Mucosa of stomach (tissue), 1 donor: ENCODE measurements at regions not wholly inside any gene's neighbourhood (a gene's known extent, or its start where the extent isn't known, plus 50 kb on each side); places are given as distances from the start of the nearest gene placed in this dataset.

Experiments used
- H3K27me3 ChIP-seq: one replicate; pipeline ENCODE4 v1.7.0; 2013; ENCODE audit warnings: mild to moderate bottlenecking, low read length; ENCODE audit not compliant: control insufficient read depth, insufficient read depth
- H3K36me3 ChIP-seq: one replicate; pipeline ENCODE4 v1.7.0; 2013; ENCODE audit warnings: low read length; ENCODE audit not compliant: control insufficient read depth, insufficient read depth
- H3K4me1 ChIP-seq: one replicate; pipeline ENCODE4 v1.7.0; 2013; ENCODE audit warnings: mild to moderate bottlenecking, low read length; ENCODE audit not compliant: control insufficient read depth, insufficient read depth
- H3K4me3 ChIP-seq: one replicate; pipeline ENCODE4 v1.7.0; 2013; ENCODE audit warnings: low read length
- H3K9ac ChIP-seq: one replicate; pipeline ENCODE4 v1.7.0; 2013; ENCODE audit warnings: mild to moderate bottlenecking, low read length, moderate library complexity
- H3K9me3 ChIP-seq: one replicate; pipeline ENCODE4 v1.7.0; 2013; ENCODE audit warnings: mild to moderate bottlenecking, low read length, moderate library complexity; ENCODE audit not compliant: control insufficient read depth
- donor health status: Pancreatic carcinoma.

GRCh38 chr7:156124356-156124755 is 312.1 kb upstream of the SHH start:
- Histone ChIP-seq H3K4me3 (no peak overlapping the region), H3K27me3 (no peaks in the 10 kb centered on the region), H3K4me1 (no peaks in the 10 kb centered on the region), H3K9ac (no peak overlapping the region), H3K9me3 (no peaks in the 10 kb centered on the region), H3K36me3 (no peaks in the 10 kb centered on the region)

DNA sequence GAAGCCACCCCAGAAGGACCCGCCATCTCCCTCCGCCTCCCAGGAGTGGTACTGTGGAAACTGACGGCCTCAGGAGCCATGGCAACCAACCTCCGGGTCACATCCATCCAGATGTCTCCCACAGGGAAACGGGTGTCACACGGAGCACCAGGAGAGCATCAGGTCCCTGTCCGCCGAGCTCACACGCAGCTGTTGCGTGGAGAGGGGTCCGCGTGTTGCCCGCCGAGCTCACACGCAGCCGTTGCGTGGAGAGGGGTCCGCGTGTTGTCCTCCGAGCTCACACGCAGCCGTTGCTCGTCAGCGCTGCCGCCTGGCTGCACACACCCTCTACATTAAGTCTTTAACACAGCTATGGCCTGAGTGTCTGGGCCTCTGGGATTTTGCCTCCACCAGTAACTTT is 311.1 kb upstream of the SHH start:
- no peak overlapping the region for H3K9ac ChIP-seq
- no peaks in the 10 kb centered on the region for H3K27me3 ChIP-seq
- H3K9me3 ChIP-seq: no peaks in the 10 kb centered on the region
- H3K4me3 ChIP-seq: no peak overlapping the region
- H3K4me1 ChIP-seq: no peaks in the 10 kb centered on the region
- no peaks in the 10 kb centered on the region for H3K36me3 ChIP-seq

DNA sequence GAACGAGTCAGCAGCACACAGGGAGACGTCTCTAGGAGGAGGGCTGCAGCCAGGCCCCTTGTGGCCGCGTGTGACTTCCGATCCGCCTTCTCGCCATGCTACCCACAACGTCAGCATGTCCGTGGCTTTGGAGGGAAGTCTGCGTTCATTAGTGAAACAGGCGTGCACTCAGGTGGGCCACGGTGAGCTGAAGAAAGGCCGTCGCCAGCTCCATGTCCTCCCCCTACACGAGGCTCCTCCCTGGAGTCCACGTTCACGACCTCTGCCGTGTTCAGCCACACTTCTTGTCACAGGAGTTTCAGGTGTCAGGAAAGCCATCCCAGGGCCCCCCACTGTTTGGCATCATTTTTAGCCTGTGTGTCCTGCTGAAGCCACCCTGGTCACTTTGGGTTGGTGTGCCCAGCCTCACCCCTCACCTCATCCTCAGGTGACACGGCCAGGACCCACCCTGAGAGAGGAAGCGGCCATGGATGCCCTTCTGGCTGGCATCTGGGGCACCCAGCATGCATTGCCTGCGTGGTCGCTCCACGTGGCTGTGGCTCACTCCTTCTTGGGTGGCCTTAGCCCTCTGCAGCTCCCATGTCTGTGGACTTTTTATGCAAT is 310.6 kb upstream of the SHH start:
- Histone ChIP-seq H3K4me3 (no peak overlapping the region), H3K27me3 (no peaks in the 10 kb centered on the region), H3K36me3 (no peaks in the 10 kb centered on the region), H3K4me1 (peaks cover 4% of the 10 kb centered on the region), H3K9me3 (no peaks in the 10 kb centered on the region), H3K9ac (no peak overlapping the region)

DNA sequence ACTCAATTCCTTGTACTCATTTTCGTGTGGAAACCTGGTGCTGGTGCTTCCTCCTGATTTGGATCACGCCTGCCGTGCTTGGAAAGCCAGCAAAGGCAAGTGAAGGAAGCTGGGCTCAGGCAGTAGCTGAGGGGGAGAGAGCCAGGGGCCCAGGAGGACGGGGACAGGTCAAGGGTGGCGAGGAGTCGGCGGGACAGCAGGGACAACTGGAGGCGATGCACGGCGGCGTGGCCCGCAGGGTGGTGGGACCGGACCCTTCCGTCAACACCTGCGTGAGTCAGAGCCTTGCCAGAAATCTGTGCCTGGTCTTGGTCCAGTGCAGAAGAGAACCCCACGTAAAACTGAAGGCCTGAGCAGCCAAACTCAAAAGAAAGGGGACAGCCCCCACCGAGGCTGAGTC is 309.7 kb upstream of the SHH start:
- peaks cover 7% of the 10 kb centered on the region for H3K4me1 ChIP-seq
- H3K4me3 ChIP-seq: no peak overlapping the region
- H3K9ac ChIP-seq: no peak overlapping the region
- no peaks in the 10 kb centered on the region for H3K9me3 ChIP-seq
- H3K27me3 ChIP-seq: no peaks in the 10 kb centered on the region
- H3K36me3 ChIP-seq: no peaks in the 10 kb centered on the region

DNA sequence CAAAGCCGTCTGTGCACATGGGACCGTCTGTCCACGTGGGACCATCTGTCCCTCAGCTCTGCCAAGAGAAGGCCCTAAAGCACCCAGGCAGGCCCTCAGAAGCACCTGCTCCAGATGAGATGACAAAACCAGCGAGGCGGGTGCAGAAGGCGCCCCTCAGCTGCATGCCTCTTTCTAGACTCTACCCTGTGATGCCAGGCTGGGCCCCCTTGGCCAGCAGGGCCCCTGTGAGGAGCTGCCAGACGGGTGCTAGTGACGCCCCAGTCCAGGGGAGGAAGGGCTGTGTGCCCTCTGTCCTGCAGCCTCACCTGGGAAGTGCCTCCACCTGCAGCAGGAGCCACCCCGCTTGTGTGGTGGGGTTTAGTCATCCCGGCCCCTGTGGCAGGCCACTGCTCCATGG is 309.2 kb upstream of the SHH start:
- Histone ChIP-seq H3K36me3 (no peaks in the 10 kb centered on the region), H3K9ac (no peak overlapping the region), H3K4me1 (peaks cover 7% of the 10 kb centered on the region), H3K9me3 (no peaks in the 10 kb centered on the region), H3K27me3 (no peaks in the 10 kb centered on the region), H3K4me3 (no peak overlapping the region)

DNA sequence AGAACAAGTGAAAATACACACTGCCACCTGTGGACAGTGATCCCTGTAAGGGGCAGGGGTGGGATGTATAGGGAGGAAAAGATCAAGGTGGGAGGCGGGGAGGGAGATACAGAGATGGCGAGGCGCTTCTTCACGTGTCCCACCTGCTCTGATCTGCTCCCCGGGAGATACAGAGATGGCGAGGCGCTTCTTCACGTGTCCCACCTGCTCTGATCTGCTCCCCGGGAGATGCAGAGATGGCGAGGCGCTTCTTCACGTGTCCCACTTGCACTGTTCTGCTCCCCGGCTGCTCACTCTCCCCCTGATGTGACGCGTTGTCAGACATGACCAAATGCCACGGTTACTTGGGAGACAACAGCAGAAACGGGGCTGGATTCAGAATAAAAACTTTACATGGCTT is 308.3 kb upstream of the SHH start:
- no peaks in the 10 kb centered on the region for H3K36me3 ChIP-seq
- H3K4me1 ChIP-seq: peaks cover 7% of the 10 kb centered on the region
- H3K4me3 ChIP-seq: no peak overlapping the region
- H3K9ac ChIP-seq: no peak overlapping the region
- H3K27me3 ChIP-seq: no peaks in the 10 kb centered on the region
- no peaks in the 10 kb centered on the region for H3K9me3 ChIP-seq

- H3K9ac ChIP-seq: no peak overlapping the region
- H3K9me3 ChIP-seq: no peaks in the 10 kb centered on the region
- H3K4me1 ChIP-seq: peaks cover 7% of the 10 kb centered on the region
- no peaks in the 10 kb centered on the region for H3K36me3 ChIP-seq
- H3K27me3 ChIP-seq: no peaks in the 10 kb centered on the region
- no peak overlapping the region for H3K4me3 ChIP-seq
These were observed 307.5 kb upstream of the SHH start for GRCh38 chr7:156119771-156120170.

DNA sequence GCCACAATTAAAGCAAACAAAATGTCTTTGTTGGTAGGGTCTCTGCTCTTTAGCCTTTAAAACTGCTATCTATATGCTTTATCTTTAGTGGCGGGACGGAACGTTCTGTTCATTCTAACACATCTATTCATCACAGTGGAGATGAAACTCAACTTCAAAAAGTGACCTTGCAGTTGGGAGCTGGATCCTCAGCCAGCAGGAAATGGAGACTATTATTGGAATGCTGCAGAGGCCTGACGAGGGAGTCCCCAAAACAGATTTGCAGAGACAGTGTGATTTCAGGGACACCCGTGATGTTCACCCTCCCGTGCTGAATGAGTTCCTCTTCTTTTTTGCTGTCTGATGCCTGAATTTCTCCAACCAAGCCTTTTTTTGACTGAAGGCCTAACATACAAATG is 306.0 kb upstream of the SHH start:
- H3K36me3 ChIP-seq: no peaks in the 10 kb centered on the region
- no peaks in the 10 kb centered on the region for H3K27me3 ChIP-seq
- H3K4me3 ChIP-seq: no peak overlapping the region
- no peaks in the 10 kb centered on the region for H3K9me3 ChIP-seq
- H3K9ac ChIP-seq: no peak overlapping the region
- peaks cover 7% of the 10 kb centered on the region for H3K4me1 ChIP-seq

DNA sequence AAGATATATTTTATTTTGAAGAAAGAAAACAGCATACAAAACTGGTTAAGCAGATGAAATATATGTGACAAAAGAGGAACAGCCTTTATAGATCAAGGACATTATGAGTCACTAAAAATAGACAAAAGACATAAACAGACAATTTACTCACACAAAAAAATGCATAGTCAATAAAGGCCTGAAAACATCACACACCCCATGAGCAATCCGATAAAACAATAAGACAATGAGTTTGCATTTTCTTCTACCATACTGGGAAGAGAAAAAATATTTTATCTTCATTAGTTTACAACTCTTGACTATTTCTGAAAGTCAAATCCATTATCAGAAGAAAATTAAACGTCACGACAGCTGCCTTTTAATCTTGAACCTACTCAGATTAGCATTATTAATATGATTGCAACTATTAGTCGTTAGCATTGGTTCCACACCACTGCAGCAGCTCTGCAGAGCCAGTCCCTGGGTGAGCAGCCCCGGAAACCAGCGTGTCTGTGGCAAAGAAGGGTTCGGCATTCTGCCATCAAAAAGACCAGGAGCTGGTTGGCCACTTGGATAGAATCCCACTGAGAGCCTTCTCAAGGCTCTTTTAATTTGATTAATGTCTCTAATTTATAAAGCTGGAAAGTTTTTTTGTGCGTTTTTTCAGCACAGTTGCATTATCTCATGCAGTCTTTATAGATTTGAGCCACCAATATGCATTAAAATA is 305.4 kb upstream of the SHH start:
- Histone ChIP-seq H3K4me3 (no peak overlapping the region), H3K27me3 (no peaks in the 10 kb centered on the region), H3K4me1 (peaks cover 7% of the 10 kb centered on the region), H3K9ac (no peak overlapping the region), H3K36me3 (no peaks in the 10 kb centered on the region), H3K9me3 (no peaks in the 10 kb centered on the region)

DNA sequence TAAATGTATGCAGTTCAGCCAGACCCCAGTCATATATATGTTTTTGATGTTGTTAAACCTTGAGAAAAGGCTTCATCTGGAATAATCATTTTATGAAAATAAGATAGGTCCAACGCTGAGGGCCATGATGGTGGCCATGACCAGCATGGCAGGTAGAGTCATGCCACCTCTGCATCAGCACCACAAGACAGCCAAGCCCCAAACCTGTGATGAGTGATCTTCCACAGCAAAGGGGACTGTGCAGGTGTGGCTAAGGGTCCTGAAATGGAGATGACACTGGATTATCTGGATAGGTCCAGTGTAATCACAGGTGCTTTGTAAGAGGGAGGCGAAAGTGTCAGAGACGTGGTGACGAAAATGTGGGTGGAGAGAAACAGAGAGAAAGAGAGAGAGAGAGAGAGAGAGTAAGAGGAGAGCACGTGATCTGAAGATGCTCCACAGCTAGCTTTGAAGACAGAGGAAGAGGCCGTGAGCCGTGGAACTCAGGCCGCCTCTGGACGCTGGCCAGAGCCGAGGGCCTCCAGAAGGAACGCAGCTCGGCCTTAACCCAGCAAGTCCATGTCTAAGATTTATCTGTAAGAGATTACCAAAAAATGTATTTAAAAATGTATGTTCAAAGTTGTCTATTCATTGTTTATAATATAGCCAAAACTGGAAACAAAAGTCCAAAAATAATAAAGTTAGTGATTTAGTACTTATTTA is 304.4 kb upstream of the SHH start:
- H3K9ac ChIP-seq: no peak overlapping the region
- no peaks in the 10 kb centered on the region for H3K27me3 ChIP-seq
- no peak overlapping the region for H3K4me3 ChIP-seq
- no peaks in the 10 kb centered on the region for H3K36me3 ChIP-seq
- H3K4me1 ChIP-seq: peaks cover 7% of the 10 kb centered on the region
- H3K9me3 ChIP-seq: no peaks in the 10 kb centered on the region

DNA sequence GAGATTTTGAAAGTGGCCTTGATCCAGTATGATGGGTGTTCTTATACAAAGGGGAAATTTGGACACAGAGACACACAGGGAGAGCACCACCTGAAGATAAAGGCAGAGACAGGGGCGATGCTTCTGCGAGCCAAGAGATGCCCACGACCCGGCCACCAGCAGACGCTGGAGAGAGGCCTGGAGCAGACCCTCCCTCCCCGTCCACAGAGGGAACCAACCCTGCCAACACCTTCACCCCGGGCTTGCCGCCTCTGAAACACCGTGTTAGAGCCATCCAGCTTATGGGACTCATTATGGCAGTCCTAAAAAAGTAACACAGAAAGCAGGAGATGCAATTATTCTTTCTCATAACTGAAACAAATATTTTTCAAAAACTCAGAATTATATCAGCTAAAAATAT is 303.3 kb upstream of the SHH start:
- Histone ChIP-seq H3K9me3 (no peaks in the 10 kb centered on the region), H3K36me3 (no peaks in the 10 kb centered on the region), H3K4me1 (peaks cover 7% of the 10 kb centered on the region), H3K27me3 (no peaks in the 10 kb centered on the region), H3K9ac (no peak overlapping the region), H3K4me3 (no peak overlapping the region)

GRCh38 chr7:156113731-156114130 is 301.5 kb upstream of the SHH start:
- Histone ChIP-seq H3K4me3 (no peak overlapping the region), H3K36me3 (no peaks in the 10 kb centered on the region), H3K9me3 (no peaks in the 10 kb centered on the region), H3K9ac (no peak overlapping the region), H3K4me1 (peaks cover 7% of the 10 kb centered on the region), H3K27me3 (no peaks in the 10 kb centered on the region)
